ENCODE measurements at regions not wholly inside any gene's neighbourhood (a gene's known extent, or its start where the extent isn't known, plus 50 kb on each side); places are given as distances from the start of the nearest gene placed in this dataset.

- no peak overlapping the region for H3K9ac ChIP-seq (ENCODE audit: insufficient read depth, low read depth, low read length)
- TF ChIP-seq ZNF7 (CRISPR knock-in tag; IDR thresholded peaks at IDR 0.05) = no peak
- no peak for TF ChIP-seq ZNF350 (CRISPR knock-in tag; IDR thresholded peaks at IDR 0.05; ENCODE audit: borderline replicate concordance, low read depth)
- no peak for TF ChIP-seq BRF2 (CRISPR knock-in tag; IDR thresholded peaks at IDR 0.05)
- H3K27me3 ChIP-seq (ENCODE audit: control insufficient read depth in 1 of 2, insufficient read depth in 2 of 2, low read length in 2 of 2) = no peaks in the 10 kb centered on the region
- no peak overlapping the region for H3K27ac ChIP-seq (ENCODE audit: extremely low read length, insufficient read depth, low read length)
- no TSS peak for BruUV-seq (replicated peaks)
- H3K79me2 ChIP-seq (ENCODE audit: insufficient read depth, low read length) = no peaks in the 10 kb centered on the region
- no peaks in the 10 kb centered on the region for H3K9me3 ChIP-seq (ENCODE audit: low read length)
- intact Hi-C loops (cut with micrococcal nuclease; ENCODE audit: unreplicated experiment) (no loop called here), in situ Hi-C loops (cut with HindIII; ENCODE audit: extremely low pct_ligation_motif_present, low pct_unique_long_range_greater_than_20kb) (no loop called here)
- DNase-seq (ENCODE audit: low spot score) (no peak), ATAC-seq (no peak), FAIRE-seq (no peak)
- no peak overlapping the region for H3K4me2 ChIP-seq (ENCODE audit: low read depth, low read length)
- WGBS (ENCODE audit: low lambda C conversion rate) = 95% methylated on average over 7 of the region's 7 CpGs
- H4K20me1 ChIP-seq (ENCODE audit: insufficient read depth, low read length) = no peaks in the 10 kb centered on the region
- H3K4me3 ChIP-seq (replicated peaks in 1 of 3; ENCODE audit: insufficient read depth in 1 of 3, low read depth in 2 of 3, low read length in 3 of 3) = no peak overlapping the region
- no peaks in the 10 kb centered on the region; a peak in 2 of 5 replicates for H3K36me3 ChIP-seq (replicated peaks in 1 of 2; ENCODE audit: control insufficient read depth in 1 of 2, insufficient read depth in 2 of 2, low read length in 2 of 2)
- no peak overlapping the region for H2AFZ ChIP-seq (ENCODE audit: low read length)
- POLR2A ChIA-PET = no interaction called here
- CTCF ChIA-PET (ENCODE audit: low intra/inter-chr PET ratio, low total read pairs) = no interaction called here
- H3K4me1 ChIP-seq (ENCODE audit: insufficient read depth, low read length) = peaks cover 60% of the 10 kb centered on the region
These were observed 236.9 kb upstream of the ANKRD55 start for GRCh38 chr5:56470007-56470406.

DNA sequence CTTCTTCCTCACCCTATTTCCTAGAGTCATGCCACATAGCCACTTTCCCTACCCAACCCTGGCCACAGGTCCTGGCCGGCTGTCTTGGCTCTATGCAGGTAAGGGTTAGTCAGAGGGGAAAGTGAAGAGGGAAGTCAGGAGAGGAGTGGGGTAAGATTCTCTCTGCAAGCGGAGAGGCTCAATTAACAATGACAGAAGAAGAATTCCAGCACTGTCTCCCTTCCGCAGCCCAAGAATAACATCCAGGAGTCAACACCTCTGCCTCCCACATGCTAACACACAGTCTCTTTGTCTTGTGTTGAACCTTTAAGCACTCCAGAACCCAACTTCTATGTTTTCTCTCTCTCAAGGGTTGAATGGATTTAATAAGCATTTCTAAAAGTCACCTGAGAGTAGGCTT lies 235.1 kb upstream of the ANKRD55 start:
- H3K9me3 ChIP-seq (ENCODE audit: low read length) = no peaks in the 10 kb centered on the region
- H3K27ac ChIP-seq (ENCODE audit: extremely low read length, insufficient read depth, low read length) = no peak overlapping the region
- TF ChIP-seq ZNF782 (CRISPR knock-in tag; IDR thresholded peaks at IDR 0.05; ENCODE audit: borderline replicate concordance) = no peak
- intact Hi-C loops (cut with micrococcal nuclease; ENCODE audit: unreplicated experiment) = loop anchor here (10.0 kb wide), 1 partner anchor 533 kb away; no protein-coding TSS in a partner anchor
- H3K79me2 ChIP-seq (ENCODE audit: insufficient read depth, low read length) = no peaks in the 10 kb centered on the region
- no peak overlapping the region for H3K4me3 ChIP-seq (replicated peaks in 1 of 3; ENCODE audit: insufficient read depth in 1 of 3, low read depth in 2 of 3, low read length in 3 of 3)
- peaks cover 71% of the 10 kb centered on the region for H3K4me1 ChIP-seq (ENCODE audit: insufficient read depth, low read length)
- H3K4me2 ChIP-seq (ENCODE audit: low read depth, low read length) = no peak overlapping the region
- ChIA-PET POLR2A (interaction anchor here (0.9 kb wide), 1 partner anchor 12 kb away, joined by 4 read pairs; no protein-coding TSS in a partner anchor), CTCF (ENCODE audit: low intra/inter-chr PET ratio, low total read pairs) (no interaction called here)
- WGBS (ENCODE audit: low lambda C conversion rate) = 98% methylated on average over 3 of the region's 3 CpGs
- no TSS peak for BruUV-seq (replicated peaks)
- no peak overlapping the region for H2AFZ ChIP-seq (ENCODE audit: low read length)
- no peaks in the 10 kb centered on the region for H3K27me3 ChIP-seq (ENCODE audit: control insufficient read depth in 1 of 2, insufficient read depth in 2 of 2, low read length in 2 of 2)
- no peaks in the 10 kb centered on the region; a peak in 2 of 5 replicates for H3K36me3 ChIP-seq (replicated peaks in 1 of 2; ENCODE audit: control insufficient read depth in 1 of 2, insufficient read depth in 2 of 2, low read length in 2 of 2)
- ATAC-seq (no peak), FAIRE-seq (no peak), DNase-seq (ENCODE audit: low spot score) (no peak)
- H4K20me1 ChIP-seq (ENCODE audit: insufficient read depth, low read length) = no peaks in the 10 kb centered on the region
- no peak overlapping the region for H3K9ac ChIP-seq (ENCODE audit: insufficient read depth, low read depth, low read length)
- in situ Hi-C loops (cut with HindIII; ENCODE audit: extremely low pct_ligation_motif_present, low pct_unique_long_range_greater_than_20kb) = no loop called here

Data from HepG2 (cell line).